Skeletal muscle satellite cell (primary cell): ENCODE measurements at regions not wholly inside any gene's neighbourhood (a gene's known extent, or its start where the extent isn't known, plus 50 kb on each side); places are given as distances from the start of the nearest gene placed in this dataset.

ENCODE experiments used
- H3K27me3 ChIP-seq: 2 replicates; pipeline ENCODE4 v1.7.0; 2013; ENCODE audit warnings: low read length; ENCODE audit not compliant: control insufficient read depth, insufficient read depth
- H3K36me3 ChIP-seq: 2 replicates; pipeline ENCODE4 v1.7.0; 2013; ENCODE audit warnings: mild to moderate bottlenecking, control low read depth, low read length; ENCODE audit not compliant: insufficient read depth
- H3K4me1 ChIP-seq: 2 replicates; pipeline ENCODE4 v1.7.0; 2013; ENCODE audit warnings: low read length; ENCODE audit not compliant: control insufficient read depth, insufficient read depth
- H3K4me2 ChIP-seq: 2 replicates; pipeline ENCODE4 v1.7.0; 2013; ENCODE audit warnings: mild to moderate bottlenecking, low read length
- H3K4me3 ChIP-seq: 2 replicates; pipeline ENCODE4 v1.7.0; 2013; ENCODE audit warnings: low read length
- H3K9ac ChIP-seq: 2 replicates; pipeline ENCODE4 v1.7.0; 2013; ENCODE audit warnings: mild to moderate bottlenecking, low read depth, low read length, moderate library complexity
- H3K9me3 ChIP-seq: replicated peaks from 2 replicates; pipeline ENCODE4 v1.7.0; 2013; ENCODE audit warnings: mild to moderate bottlenecking, control low read depth, low read length

GRCh38 chr12:100675432-100675831, 101.9 kb downstream of the GAS2L3 start:
- no peaks in the 10 kb centered on the region for H3K36me3 ChIP-seq
- H3K4me1 ChIP-seq: no peaks in the 10 kb centered on the region
- peaks cover 9% of the 10 kb centered on the region for H3K27me3 ChIP-seq
- H3K4me3 ChIP-seq: no peak overlapping the region
- H3K4me2 ChIP-seq: peak overlapping the region; percentile 50
- no peaks in the 10 kb centered on the region for H3K9me3 ChIP-seq
- H3K9ac ChIP-seq: no peak overlapping the region

GRCh38 chr12:100681074-100681473, 107.6 kb downstream of the GAS2L3 start:
- no peaks in the 10 kb centered on the region for H3K9me3 ChIP-seq
- no peaks in the 10 kb centered on the region for H3K36me3 ChIP-seq
- no peak overlapping the region for H3K4me2 ChIP-seq
- no peak overlapping the region for H3K9ac ChIP-seq
- no peaks in the 10 kb centered on the region for H3K4me1 ChIP-seq
- no peak overlapping the region for H3K4me3 ChIP-seq
- no peaks in the 10 kb centered on the region for H3K27me3 ChIP-seq

- no peak overlapping the region for H3K4me3 ChIP-seq
- H3K4me2 ChIP-seq: no peak overlapping the region
- no peaks in the 10 kb centered on the region for H3K27me3 ChIP-seq
- H3K4me1 ChIP-seq: no peaks in the 10 kb centered on the region
- H3K36me3 ChIP-seq: no peaks in the 10 kb centered on the region
- H3K9ac ChIP-seq: no peak overlapping the region
- H3K9me3 ChIP-seq: no peaks in the 10 kb centered on the region
Observed at GRCh38 chr12:100682178-100682577, 108.7 kb downstream of the GAS2L3 start.

GRCh38 chr12:100687686-100688085, 106.9 kb upstream of the ANO4 start:
- Histone ChIP-seq H3K9me3 (no peaks in the 10 kb centered on the region), H3K36me3 (no peaks in the 10 kb centered on the region), H3K9ac (no peak overlapping the region), H3K27me3 (peaks cover 4% of the 10 kb centered on the region), H3K4me3 (no peak overlapping the region), H3K4me1 (no peaks in the 10 kb centered on the region), H3K4me2 (no peak overlapping the region)

- Histone ChIP-seq H3K4me1 (no peaks in the 10 kb centered on the region), H3K4me3 (no peak overlapping the region), H3K9ac (no peak overlapping the region), H3K9me3 (no peaks in the 10 kb centered on the region), H3K4me2 (no peak overlapping the region), H3K27me3 (peaks cover 4% of the 10 kb centered on the region), H3K36me3 (no peaks in the 10 kb centered on the region)
Observed at GRCh38 chr12:100688451-100688864, 106.1 kb upstream of the ANO4 start.

- no peak overlapping the region for H3K4me3 ChIP-seq
Observed at GRCh38 chr12:100692502-100692901, 102.1 kb upstream of the ANO4 start.

GRCh38 chr12:100698518-100698917, 96.1 kb upstream of the ANO4 start:
- no peak overlapping the region for H3K4me2 ChIP-seq
- no peaks in the 10 kb centered on the region for H3K9me3 ChIP-seq
- H3K36me3 ChIP-seq: no peaks in the 10 kb centered on the region
- H3K9ac ChIP-seq: no peak overlapping the region
- no peaks in the 10 kb centered on the region for H3K4me1 ChIP-seq
- no peak overlapping the region for H3K4me3 ChIP-seq
- no peaks in the 10 kb centered on the region for H3K27me3 ChIP-seq

More at GRCh38 chr12:100692502-100692901, 102.1 kb upstream of the ANO4 start:
- H3K9me3 ChIP-seq: no peaks in the 10 kb centered on the region
- no peak overlapping the region for H3K9ac ChIP-seq
- H3K4me1 ChIP-seq: no peaks in the 10 kb centered on the region
- H3K36me3 ChIP-seq: no peaks in the 10 kb centered on the region
- H3K27me3 ChIP-seq: peaks cover 4% of the 10 kb centered on the region
- no peak overlapping the region for H3K4me2 ChIP-seq

- no peak overlapping the region for H3K4me3 ChIP-seq
- H3K27me3 ChIP-seq: no peaks in the 10 kb centered on the region
- no peaks in the 10 kb centered on the region for H3K4me1 ChIP-seq
Observed at GRCh38 chr12:100699209-100699608, 95.4 kb upstream of the ANO4 start.

GRCh38 chr12:100703337-100703736, 91.2 kb upstream of the ANO4 start:
- Histone ChIP-seq H3K27me3 (no peaks in the 10 kb centered on the region), H3K4me2 (no peak overlapping the region), H3K4me3 (no peak overlapping the region), H3K9ac (no peak overlapping the region), H3K4me1 (peaks cover 12% of the 10 kb centered on the region), H3K36me3 (no peaks in the 10 kb centered on the region), H3K9me3 (no peaks in the 10 kb centered on the region)

More at GRCh38 chr12:100699209-100699608, 95.4 kb upstream of the ANO4 start:
- Histone ChIP-seq H3K4me2 (no peak overlapping the region), H3K9ac (no peak overlapping the region), H3K9me3 (no peaks in the 10 kb centered on the region), H3K36me3 (no peaks in the 10 kb centered on the region)

GRCh38 chr12:100703868-100704267, 90.7 kb upstream of the ANO4 start:
- H3K9me3 ChIP-seq: no peaks in the 10 kb centered on the region

GRCh38 chr12:100706033-100706432, 88.5 kb upstream of the ANO4 start:
- no peaks in the 10 kb centered on the region for H3K9me3 ChIP-seq
- no peaks in the 10 kb centered on the region for H3K36me3 ChIP-seq
- peak overlapping the region; percentile 2 for H3K9ac ChIP-seq
- H3K4me2 ChIP-seq: peak overlapping the region; percentile 61
- peaks cover 12% of the 10 kb centered on the region for H3K4me1 ChIP-seq
- H3K4me3 ChIP-seq: peak overlapping the region; percentile 25
- H3K27me3 ChIP-seq: no peaks in the 10 kb centered on the region

More at GRCh38 chr12:100703868-100704267, 90.7 kb upstream of the ANO4 start:
- Histone ChIP-seq H3K36me3 (no peaks in the 10 kb centered on the region), H3K4me1 (peaks cover 12% of the 10 kb centered on the region), H3K9ac (no peak overlapping the region), H3K4me3 (no peak overlapping the region), H3K4me2 (no peak overlapping the region), H3K27me3 (no peaks in the 10 kb centered on the region)

- Histone ChIP-seq H3K9ac (no peak overlapping the region), H3K4me2 (no peak overlapping the region), H3K27me3 (no peaks in the 10 kb centered on the region), H3K9me3 (no peaks in the 10 kb centered on the region), H3K36me3 (no peaks in the 10 kb centered on the region), H3K4me1 (peaks cover 12% of the 10 kb centered on the region), H3K4me3 (no peak overlapping the region)
Observed at GRCh38 chr12:100708591-100708990, 86.0 kb upstream of the ANO4 start.
